ENCODE measurements at regions not wholly inside any gene's neighbourhood (a gene's known extent, or its start where the extent isn't known, plus 50 kb on each side); places are given as distances from the start of the nearest gene placed in this dataset.

GRCh38 chr5:72601861-72602260 lies 94.7 kb upstream of the ZNF366 start:
- TF ChIP-seq ZNF146 (tag by site-specific recombination; IDR thresholded peaks at IDR 0.05) = peak; percentile 77
- no peak for TF ChIP-seq ZNF223 (tag by site-specific recombination; IDR thresholded peaks at IDR 0.05)
- no peak for TF ChIP-seq MEIS1 (CRISPR knock-in tag; IDR thresholded peaks at IDR 0.05; ENCODE audit: borderline replicate concordance)
- no peak for TF ChIP-seq ZNF335 (tag by site-specific recombination; conservative IDR thresholded peaks at IDR 0.05)
- no peak for TF ChIP-seq ZNF645 (tag by site-specific recombination; IDR thresholded peaks at IDR 0.05)
- no peak for TF ChIP-seq RBAK (tag by site-specific recombination; IDR thresholded peaks at IDR 0.05)
- TF ChIP-seq, protein P1, sequence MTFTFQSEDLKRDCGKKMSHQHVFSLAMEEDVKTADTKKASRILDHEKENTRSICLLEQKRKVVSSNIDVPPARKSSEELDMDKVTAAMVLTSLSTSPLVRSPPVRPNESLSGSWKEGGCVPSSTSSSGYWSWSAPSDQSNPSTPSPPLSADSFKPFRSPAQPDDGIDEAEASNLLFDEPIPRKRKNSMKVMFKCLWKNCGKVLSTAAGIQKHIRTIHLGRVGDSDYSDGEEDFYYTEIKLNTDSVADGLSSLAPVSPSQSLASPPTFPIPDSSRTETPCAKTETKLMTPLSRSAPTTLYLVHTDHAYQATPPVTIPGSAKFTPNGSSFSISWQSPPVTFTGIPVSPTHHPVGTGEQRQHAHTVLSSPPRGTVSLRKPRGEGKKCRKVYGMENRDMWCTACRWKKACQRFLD (tag by site-specific recombination; IDR thresholded peaks at IDR 0.05) = no peak
- no peak for TF ChIP-seq HOXC10 (CRISPR knock-in tag; IDR thresholded peaks at IDR 0.05)
- no peak for TF ChIP-seq ZNF426 (tag by site-specific recombination; IDR thresholded peaks at IDR 0.05)
- TF ChIP-seq ZNF10 (tag by site-specific recombination; IDR thresholded peaks at IDR 0.05) = 0 out of 2 replicates have a peak, but pooled peaks have one; percentile 10
- no peak for TF ChIP-seq HOXD13 (CRISPR knock-in tag; IDR thresholded peaks at IDR 0.05; ENCODE audit: borderline replicate concordance)
- ChIA-PET CTCF (interaction anchor here (2.4 to 2.8 kb wide), 2 partner anchors 9 to 217 kb away, joined by 7 to 15 read pairs; no protein-coding TSS in a partner anchor), POLR2A (no interaction called here)
- Histone ChIP-seq H3K4me1 (ENCODE audit: control insufficient read depth, insufficient read depth, low read length) (no peaks in the 10 kb centered on the region), H3K4me3 (ENCODE audit: low read depth, low read length) (no peak overlapping the region), H3K9me3 (ENCODE audit: control insufficient read depth, insufficient read depth, low read depth, low read length) (no peaks in the 10 kb centered on the region), H3K36me3 (ENCODE audit: control insufficient read depth in 2 of 2, insufficient read depth in 1 of 2, low read length in 2 of 2) (no peaks in the 10 kb centered on the region), H3K27ac (ENCODE audit: extremely low read depth, low read depth, low read length) (no peak overlapping the region)

DNA sequence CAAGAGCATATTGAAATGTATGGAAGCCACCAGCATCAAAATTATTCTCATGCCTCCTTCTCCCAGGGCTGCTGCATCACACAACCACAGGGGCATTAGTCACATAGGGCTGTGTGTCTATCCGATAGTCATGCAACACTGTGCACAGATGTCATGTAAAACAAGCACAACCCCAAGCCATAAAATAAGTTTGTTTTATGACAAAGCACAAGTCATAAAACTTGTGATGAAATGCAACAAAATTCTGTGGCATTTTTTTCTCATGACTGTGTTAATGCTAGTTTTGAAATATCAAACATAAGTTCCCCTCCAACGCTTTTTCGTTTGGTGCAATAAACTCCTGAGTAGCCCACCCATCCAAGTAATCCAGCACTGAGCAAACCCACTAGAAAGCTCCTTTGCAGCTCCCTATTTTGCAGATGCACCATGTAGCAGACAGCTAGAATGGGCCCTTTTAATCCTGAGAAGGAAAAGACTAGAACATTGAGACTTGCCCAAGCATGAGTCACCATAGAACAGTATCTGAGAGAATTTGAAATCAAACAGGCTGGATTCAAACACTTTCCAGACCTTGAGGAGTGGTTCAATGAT lies 93.3 kb upstream of the ZNF366 start:
- H3K9me3 ChIP-seq (ENCODE audit: control insufficient read depth, insufficient read depth, low read depth, low read length) = no peaks in the 10 kb centered on the region
- no peak overlapping the region for H3K4me3 ChIP-seq (ENCODE audit: low read depth, low read length)
- H3K27ac ChIP-seq (ENCODE audit: extremely low read depth, low read depth, low read length) = no peak overlapping the region
- no peaks in the 10 kb centered on the region for H3K36me3 ChIP-seq (ENCODE audit: control insufficient read depth in 2 of 2, insufficient read depth in 1 of 2, low read length in 2 of 2)
- H3K4me1 ChIP-seq (ENCODE audit: control insufficient read depth, insufficient read depth, low read length) = no peaks in the 10 kb centered on the region
- ChIA-PET CTCF (interaction anchor here (2.4 kb wide), 1 partner anchor 218 kb away, joined by 7 read pairs; no protein-coding TSS in a partner anchor), POLR2A (no interaction called here)
- TF ChIP-seq ZNF292 (tag by site-specific recombination; IDR thresholded peaks at IDR 0.05; ENCODE audit: borderline replicate concordance, low read depth) (no peak), IKZF3 (tag by site-specific recombination; IDR thresholded peaks at IDR 0.05) (no peak), ZBTB26 (tag by site-specific recombination; optimal IDR thresholded peaks at IDR 0.05) (no peak), ZNF830 (tag by site-specific recombination; IDR thresholded peaks at IDR 0.05; ENCODE audit: low read depth) (no peak), ZFP41 (tag by site-specific recombination; IDR thresholded peaks at IDR 0.05; ENCODE audit: borderline replicate concordance) (no peak), ZNF514 (tag by site-specific recombination; IDR thresholded peaks at IDR 0.05) (no peak), ZNF350 (tag by site-specific recombination; IDR thresholded peaks at IDR 0.05) (no peak), ZNF18 (tag by site-specific recombination; IDR thresholded peaks at IDR 0.05) (no peak), SP2 (tag by site-specific recombination; IDR thresholded peaks at IDR 0.05) (no peak)

Data from HEK293 (cell line).